Left lobe of liver (tissue), 2 donors: ENCODE measurements at regions not wholly inside any gene's neighbourhood (a gene's known extent, or its start where the extent isn't known, plus 50 kb on each side); places are given as distances from the start of the nearest gene placed in this dataset.

ENCODE experiments used
- ATAC-seq: fragments of 200-7000 bp; cut with Tn5 transposase; one replicate; pipeline ENCODE4 v1.9.1; 2020; ENCODE audit warnings: mild to moderate bottlenecking, moderate library complexity
- DNase-seq: peaks from one replicate; pipeline ENCODE4 v3.0.0-alpha.2; 2020; ENCODE audit warnings: low spot score
- donor health status: DM: no; HTN: no; CAD: no; lungs with moderate emphysema.
- donor health status: DM: no; HTN: yes; CAD: no.

GRCh38 chr2:104790100-104790811, 63.7 kb upstream of the POU3F3 start:
- DNase-seq, result no peak

GRCh38 chr2:104790901-104791495, 62.9 kb upstream of the POU3F3 start:
- ATAC-seq (no peak), DNase-seq (no peak)

More at GRCh38 chr2:104790100-104790811, 63.7 kb upstream of the POU3F3 start:
- ATAC-seq, result no peak

GRCh38 chr2:104793966-104794365, 59.9 kb upstream of the POU3F3 start:
- DNase-seq (no peak), ATAC-seq (no peak)

GRCh38 chr2:104794441-104794840, 59.5 kb upstream of the POU3F3 start:
- ATAC-seq, result no peak
- no peak for DNase-seq
